ENCODE measurements at regions not wholly inside any gene's neighbourhood (a gene's known extent, or its start where the extent isn't known, plus 50 kb on each side); places are given as distances from the start of the nearest gene placed in this dataset.
"Not testable (repeated sequence)": the region's sequence is repeated elsewhere in the genome, so short reads cannot be mapped to it uniquely, and the experiment has no call there.

GRCh38 chr6:167562862-167563261 is 238.0 kb downstream of the TTLL2 start:
- not testable (repeated sequence) for TF ChIP-seq CTCF (IDR thresholded peaks at IDR 0.05; ENCODE audit: low read length); EZH2 (IDR thresholded peaks at IDR 0.05; ENCODE audit: borderline replicate concordance, low read length)

All from OCI-LY1 (cell line).